ENCODE measurements at regions not wholly inside any gene's neighbourhood (a gene's known extent, or its start where the extent isn't known, plus 50 kb on each side); places are given as distances from the start of the nearest gene placed in this dataset.

DNA sequence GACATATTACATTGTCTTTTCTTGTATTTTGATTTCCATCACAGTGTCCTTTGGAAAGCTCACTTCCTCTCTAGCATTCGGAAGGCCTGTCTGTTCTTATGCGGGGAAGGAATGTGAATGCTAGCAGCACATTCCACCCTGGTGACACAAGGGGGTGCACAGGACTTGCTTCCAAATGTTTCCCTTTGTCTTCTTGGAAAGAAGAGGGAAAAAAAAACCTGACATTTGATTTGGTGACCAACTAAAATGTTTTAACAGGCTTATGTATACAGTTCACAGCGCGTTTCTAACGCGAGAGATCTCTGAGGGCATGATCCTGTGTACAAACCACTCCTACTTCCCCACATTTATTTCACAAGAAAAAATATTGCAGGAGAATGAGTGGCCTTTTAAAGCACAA is 107.6 kb upstream of the FXR1 start:
- TF ChIP-seq CTCF (optimal IDR thresholded peaks at IDR 0.05 in 1 of 3, IDR thresholded peaks at IDR 0.05 in 1 of 3, conservative IDR thresholded peaks at IDR 0.05 in 1 of 3; ENCODE audit: extremely low read depth in 1 of 3, insufficient read depth in 2 of 3, low read length in 3 of 3) (peak; percentile 23 to 60 (median 31)), EZH2 (IDR thresholded peaks at IDR 0.05; ENCODE audit: low read length) (no peak)
